ENCODE measurements at regions not wholly inside any gene's neighbourhood (a gene's known extent, or its start where the extent isn't known, plus 50 kb on each side); places are given as distances from the start of the nearest gene placed in this dataset.

GRCh38 chr7:68998136-68998535, 600.1 kb upstream of the AUTS2 start:
- no peaks in the 10 kb centered on the region for H3K4me1 ChIP-seq (ENCODE audit: control insufficient read depth in 3 of 3, insufficient read depth in 2 of 3, low read depth in 1 of 3, low read length in 2 of 3)
- WGBS, 3 donors = 64 to 89% (median 83%) methylated on average over 3 of the region's 3 CpGs
- no peaks in the 10 kb centered on the region for H3K27me3 ChIP-seq (ENCODE audit: control insufficient read depth in 3 of 3, insufficient read depth in 3 of 3, low read length in 3 of 3)
- no peaks in the 10 kb centered on the region for H3K36me3 ChIP-seq (ENCODE audit: control insufficient read depth in 3 of 3, insufficient read depth in 2 of 3, low read depth in 1 of 3, low read length in 3 of 3)
- peaks cover 0 to 21% of the 10 kb centered on the region in 2 donors for H3K9me3 ChIP-seq (ENCODE audit: control insufficient read depth in 2 of 2, insufficient read depth in 1 of 2, low read depth in 1 of 2, low read length in 1 of 2)
- H3K4me3 ChIP-seq (ENCODE audit: low read depth in 1 of 3, low read length in 3 of 3) = no peak overlapping the region
- no peak overlapping the region for H3K27ac ChIP-seq (ENCODE audit: low read depth in 1 of 3, low read length in 2 of 3)
- DNase-seq (no peak), FAIRE-seq (no peak)

- no peak for FAIRE-seq
- Histone ChIP-seq H3K27ac (ENCODE audit: low read depth in 1 of 3, low read length in 2 of 3) (no peak overlapping the region), H3K4me3 (ENCODE audit: low read depth in 1 of 3, low read length in 3 of 3) (no peak overlapping the region), H3K27me3 (ENCODE audit: control insufficient read depth in 3 of 3, insufficient read depth in 3 of 3, low read length in 3 of 3) (no peaks in the 10 kb centered on the region), H3K9me3 (ENCODE audit: control insufficient read depth in 2 of 2, insufficient read depth in 1 of 2, low read depth in 1 of 2, low read length in 1 of 2) (peaks cover 0 to 22% of the 10 kb centered on the region in 2 donors), H3K4me1 (ENCODE audit: control insufficient read depth in 3 of 3, insufficient read depth in 2 of 3, low read depth in 1 of 3, low read length in 2 of 3) (no peaks in the 10 kb centered on the region), H3K36me3 (ENCODE audit: control insufficient read depth in 3 of 3, insufficient read depth in 2 of 3, low read depth in 1 of 3, low read length in 3 of 3) (no peaks in the 10 kb centered on the region)
- DNase-seq = peak in 1 of 2 donors; percentile 5
Measured at GRCh38 chr7:69002416-69002815, 595.9 kb upstream of the AUTS2 start.

- Histone ChIP-seq H3K36me3 (ENCODE audit: control insufficient read depth in 3 of 3, insufficient read depth in 2 of 3, low read depth in 1 of 3, low read length in 3 of 3) (no peaks in the 10 kb centered on the region), H3K4me3 (ENCODE audit: low read depth in 1 of 3, low read length in 3 of 3) (no peak overlapping the region), H3K9me3 (ENCODE audit: control insufficient read depth in 2 of 2, insufficient read depth in 1 of 2, low read depth in 1 of 2, low read length in 1 of 2) (no peaks in the 10 kb centered on the region), H3K27me3 (ENCODE audit: control insufficient read depth in 3 of 3, insufficient read depth in 3 of 3, low read length in 3 of 3) (no peaks in the 10 kb centered on the region), H3K4me1 (ENCODE audit: control insufficient read depth in 3 of 3, insufficient read depth in 2 of 3, low read depth in 1 of 3, low read length in 2 of 3) (no peaks in the 10 kb centered on the region), H3K27ac (ENCODE audit: low read depth in 1 of 3, low read length in 2 of 3) (no peak overlapping the region)
- FAIRE-seq (no peak), DNase-seq (no peak)
- WGBS, 3 donors = 91 to 100% (median 100%) methylated on average over 1 of the region's 1 CpG
Measured at GRCh38 chr7:69012149-69012548, 586.1 kb upstream of the AUTS2 start.

GRCh38 chr7:69017208-69017607, 581.1 kb upstream of the AUTS2 start:
- 86 to 93% (median 88%) methylated on average over 3 of the region's 3 CpGs for WGBS, 3 donors
- no peak overlapping the region for H3K4me3 ChIP-seq (ENCODE audit: low read depth in 1 of 3, low read length in 3 of 3)
- FAIRE-seq = no peak

GRCh38 chr7:69018200-69018599, 580.1 kb upstream of the AUTS2 start:
- Histone ChIP-seq H3K36me3 (ENCODE audit: control insufficient read depth in 3 of 3, insufficient read depth in 2 of 3, low read depth in 1 of 3, low read length in 3 of 3) (no peaks in the 10 kb centered on the region), H3K27ac (ENCODE audit: low read depth in 1 of 3, low read length in 2 of 3) (no peak overlapping the region), H3K9me3 (ENCODE audit: control insufficient read depth in 2 of 2, insufficient read depth in 1 of 2, low read depth in 1 of 2, low read length in 1 of 2) (peaks cover 0 to 8% of the 10 kb centered on the region in 2 donors), H3K27me3 (ENCODE audit: control insufficient read depth in 3 of 3, insufficient read depth in 3 of 3, low read length in 3 of 3) (no peaks in the 10 kb centered on the region), H3K4me1 (ENCODE audit: control insufficient read depth in 3 of 3, insufficient read depth in 2 of 3, low read depth in 1 of 3, low read length in 2 of 3) (no peaks in the 10 kb centered on the region), H3K4me3 (ENCODE audit: low read depth in 1 of 3, low read length in 3 of 3) (no peak overlapping the region)
- FAIRE-seq (no peak), DNase-seq (no peak)
- WGBS, 3 donors = 35 to 48% (median 43%) methylated on average over 3 of the region's 3 CpGs

More at GRCh38 chr7:69017208-69017607, 581.1 kb upstream of the AUTS2 start:
- no peaks in the 10 kb centered on the region for H3K4me1 ChIP-seq (ENCODE audit: control insufficient read depth in 3 of 3, insufficient read depth in 2 of 3, low read depth in 1 of 3, low read length in 2 of 3)
- H3K27me3 ChIP-seq (ENCODE audit: control insufficient read depth in 3 of 3, insufficient read depth in 3 of 3, low read length in 3 of 3) = no peaks in the 10 kb centered on the region
- no peak for DNase-seq
- no peaks in the 10 kb centered on the region for H3K36me3 ChIP-seq (ENCODE audit: control insufficient read depth in 3 of 3, insufficient read depth in 2 of 3, low read depth in 1 of 3, low read length in 3 of 3)
- no peak overlapping the region for H3K27ac ChIP-seq (ENCODE audit: low read depth in 1 of 3, low read length in 2 of 3)
- peaks cover 0 to 8% of the 10 kb centered on the region in 2 donors for H3K9me3 ChIP-seq (ENCODE audit: control insufficient read depth in 2 of 2, insufficient read depth in 1 of 2, low read depth in 1 of 2, low read length in 1 of 2)

GRCh38 chr7:69019437-69019836, 578.8 kb upstream of the AUTS2 start:
- DNase-seq (no peak), FAIRE-seq (no peak)
- Histone ChIP-seq H3K4me3 (ENCODE audit: low read depth in 1 of 3, low read length in 3 of 3) (no peak overlapping the region), H3K27ac (ENCODE audit: low read depth in 1 of 3, low read length in 2 of 3) (no peak overlapping the region), H3K4me1 (ENCODE audit: control insufficient read depth in 3 of 3, insufficient read depth in 2 of 3, low read depth in 1 of 3, low read length in 2 of 3) (no peaks in the 10 kb centered on the region), H3K36me3 (ENCODE audit: control insufficient read depth in 3 of 3, insufficient read depth in 2 of 3, low read depth in 1 of 3, low read length in 3 of 3) (no peaks in the 10 kb centered on the region), H3K27me3 (ENCODE audit: control insufficient read depth in 3 of 3, insufficient read depth in 3 of 3, low read length in 3 of 3) (no peaks in the 10 kb centered on the region), H3K9me3 (ENCODE audit: control insufficient read depth in 2 of 2, insufficient read depth in 1 of 2, low read depth in 1 of 2, low read length in 1 of 2) (peaks cover 0 to 8% of the 10 kb centered on the region in 2 donors)
- WGBS, 3 donors = 41 to 72% (median 66%) methylated on average over 3 of the region's 3 CpGs

GRCh38 chr7:69020536-69020935, 577.7 kb upstream of the AUTS2 start:
- Histone ChIP-seq H3K36me3 (ENCODE audit: control insufficient read depth in 3 of 3, insufficient read depth in 2 of 3, low read depth in 1 of 3, low read length in 3 of 3) (no peaks in the 10 kb centered on the region), H3K4me1 (ENCODE audit: control insufficient read depth in 3 of 3, insufficient read depth in 2 of 3, low read depth in 1 of 3, low read length in 2 of 3) (no peaks in the 10 kb centered on the region), H3K27me3 (ENCODE audit: control insufficient read depth in 3 of 3, insufficient read depth in 3 of 3, low read length in 3 of 3) (no peaks in the 10 kb centered on the region), H3K27ac (ENCODE audit: low read depth in 1 of 3, low read length in 2 of 3) (no peak overlapping the region), H3K4me3 (ENCODE audit: low read depth in 1 of 3, low read length in 3 of 3) (no peak overlapping the region), H3K9me3 (ENCODE audit: control insufficient read depth in 2 of 2, insufficient read depth in 1 of 2, low read depth in 1 of 2, low read length in 1 of 2) (peaks cover 0 to 8% of the 10 kb centered on the region in 2 donors)
- WGBS, 3 donors = 71 to 85% (median 72%) methylated on average over 3 of the region's 3 CpGs
- no peak for DNase-seq
- no peak for FAIRE-seq

- Histone ChIP-seq H3K4me3 (ENCODE audit: low read depth in 1 of 3, low read length in 3 of 3) (no peak overlapping the region), H3K27ac (ENCODE audit: low read depth in 1 of 3, low read length in 2 of 3) (no peak overlapping the region), H3K36me3 (ENCODE audit: control insufficient read depth in 3 of 3, insufficient read depth in 2 of 3, low read depth in 1 of 3, low read length in 3 of 3) (no peaks in the 10 kb centered on the region), H3K9me3 (ENCODE audit: control insufficient read depth in 2 of 2, insufficient read depth in 1 of 2, low read depth in 1 of 2, low read length in 1 of 2) (no peaks in the 10 kb centered on the region), H3K27me3 (ENCODE audit: control insufficient read depth in 3 of 3, insufficient read depth in 3 of 3, low read length in 3 of 3) (no peaks in the 10 kb centered on the region), H3K4me1 (ENCODE audit: control insufficient read depth in 3 of 3, insufficient read depth in 2 of 3, low read depth in 1 of 3, low read length in 2 of 3) (no peaks in the 10 kb centered on the region)
- DNase-seq (no peak), FAIRE-seq (no peak)
- WGBS, 3 donors = 57 to 65% (median 65%) methylated on average over 5 of the region's 5 CpGs
Measured at GRCh38 chr7:69025249-69025648, 573.0 kb upstream of the AUTS2 start.

- FAIRE-seq = no peak
- no peak overlapping the region for H3K4me3 ChIP-seq (ENCODE audit: low read depth in 1 of 3, low read length in 3 of 3)
Measured at GRCh38 chr7:69032848-69033247, 565.4 kb upstream of the AUTS2 start.

More at GRCh38 chr7:69032848-69033247, 565.4 kb upstream of the AUTS2 start:
- Histone ChIP-seq H3K27ac (ENCODE audit: low read depth in 1 of 3, low read length in 2 of 3) (no peak overlapping the region), H3K9me3 (ENCODE audit: control insufficient read depth in 2 of 2, insufficient read depth in 1 of 2, low read depth in 1 of 2, low read length in 1 of 2) (no peaks in the 10 kb centered on the region), H3K27me3 (ENCODE audit: control insufficient read depth in 3 of 3, insufficient read depth in 3 of 3, low read length in 3 of 3) (no peaks in the 10 kb centered on the region), H3K4me1 (ENCODE audit: control insufficient read depth in 3 of 3, insufficient read depth in 2 of 3, low read depth in 1 of 3, low read length in 2 of 3) (no peaks in the 10 kb centered on the region), H3K36me3 (ENCODE audit: control insufficient read depth in 3 of 3, insufficient read depth in 2 of 3, low read depth in 1 of 3, low read length in 3 of 3) (no peaks in the 10 kb centered on the region)
- 75 to 87% (median 84%) methylated on average over 4 of the region's 4 CpGs for WGBS, 3 donors
- no peak for DNase-seq

Measured in small intestine (tissue), 7 donors.